ENCODE measurements at regions not wholly inside any gene's neighbourhood (a gene's known extent, or its start where the extent isn't known, plus 50 kb on each side); places are given as distances from the start of the nearest gene placed in this dataset.

DNA sequence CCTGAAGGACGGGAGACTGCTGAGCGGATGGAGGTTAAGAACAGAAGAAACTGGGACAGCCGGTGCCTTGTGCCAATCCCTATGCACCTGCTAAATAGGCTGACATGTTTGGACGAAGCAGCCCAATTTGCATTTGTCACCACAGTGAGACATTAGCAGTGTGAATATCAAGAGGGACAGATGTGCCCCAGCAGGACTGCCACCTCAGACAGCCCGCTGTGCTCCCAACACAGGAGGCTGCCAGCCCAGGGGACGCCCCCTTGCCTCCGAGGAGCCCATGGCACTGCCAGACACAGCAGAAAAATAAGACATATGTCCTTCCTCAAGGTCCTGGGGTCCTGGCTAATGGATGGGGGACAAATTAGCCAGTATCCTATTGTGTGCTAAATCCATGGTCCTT, 306.7 kb upstream of the POU3F3 start:
- H2AFZ ChIP-seq: no peak overlapping the region
- no peaks in the 10 kb centered on the region for H3K27me3 ChIP-seq (ENCODE audit: insufficient read depth)
- Mint-ChIP-seq H3K27me3 (ENCODE audit: insufficient read depth, low read depth, poor library complexity) (no peaks in the 10 kb centered on the region), H3K36me3 (ENCODE audit: low read depth) (no peaks in the 10 kb centered on the region), H3K9me3 (no peaks in the 10 kb centered on the region; the same call in 2 of the 3 replicates), H3K27ac (no peak overlapping the region), H3K4me3 (no peak overlapping the region), H3K4me1 (no peaks in the 10 kb centered on the region)
- no peak overlapping the region for H3K27ac ChIP-seq (ENCODE audit: low read depth)
- TF ChIP-seq POLR2AphosphoS5 (IDR thresholded peaks at IDR 0.05; ENCODE audit: low read depth) (no peak), ZNF331 (CRISPR knock-in tag; IDR thresholded peaks at IDR 0.05; ENCODE audit: low read depth) (no peak), EZH2phosphoT487 (IDR thresholded peaks at IDR 0.05; ENCODE audit: unreplicated experiment) (no peak), EZH2 (IDR thresholded peaks at IDR 0.05; ENCODE audit: low read depth, unreplicated experiment) (no peak), STAT1 (IDR thresholded peaks at IDR 0.05; ENCODE audit: unreplicated experiment) (no peak), CREB1 (CRISPR knock-in tag; IDR thresholded peaks at IDR 0.05; ENCODE audit: low read depth) (no peak)
- TF ChIP-seq, protein P1, sequence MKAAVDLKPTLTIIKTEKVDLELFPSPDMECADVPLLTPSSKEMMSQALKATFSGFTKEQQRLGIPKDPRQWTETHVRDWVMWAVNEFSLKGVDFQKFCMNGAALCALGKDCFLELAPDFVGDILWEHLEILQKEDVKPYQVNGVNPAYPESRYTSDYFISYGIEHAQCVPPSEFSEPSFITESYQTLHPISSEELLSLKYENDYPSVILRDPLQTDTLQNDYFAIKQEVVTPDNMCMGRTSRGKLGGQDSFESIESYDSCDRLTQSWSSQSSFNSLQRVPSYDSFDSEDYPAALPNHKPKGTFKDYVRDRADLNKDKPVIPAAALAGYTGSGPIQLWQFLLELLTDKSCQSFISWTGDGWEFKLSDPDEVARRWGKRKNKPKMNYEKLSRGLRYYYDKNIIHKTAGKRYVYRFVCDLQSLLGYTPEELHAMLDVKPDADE (IDR thresholded peaks at IDR 0.05): no peak
- TF ChIP-seq, protein P2, sequence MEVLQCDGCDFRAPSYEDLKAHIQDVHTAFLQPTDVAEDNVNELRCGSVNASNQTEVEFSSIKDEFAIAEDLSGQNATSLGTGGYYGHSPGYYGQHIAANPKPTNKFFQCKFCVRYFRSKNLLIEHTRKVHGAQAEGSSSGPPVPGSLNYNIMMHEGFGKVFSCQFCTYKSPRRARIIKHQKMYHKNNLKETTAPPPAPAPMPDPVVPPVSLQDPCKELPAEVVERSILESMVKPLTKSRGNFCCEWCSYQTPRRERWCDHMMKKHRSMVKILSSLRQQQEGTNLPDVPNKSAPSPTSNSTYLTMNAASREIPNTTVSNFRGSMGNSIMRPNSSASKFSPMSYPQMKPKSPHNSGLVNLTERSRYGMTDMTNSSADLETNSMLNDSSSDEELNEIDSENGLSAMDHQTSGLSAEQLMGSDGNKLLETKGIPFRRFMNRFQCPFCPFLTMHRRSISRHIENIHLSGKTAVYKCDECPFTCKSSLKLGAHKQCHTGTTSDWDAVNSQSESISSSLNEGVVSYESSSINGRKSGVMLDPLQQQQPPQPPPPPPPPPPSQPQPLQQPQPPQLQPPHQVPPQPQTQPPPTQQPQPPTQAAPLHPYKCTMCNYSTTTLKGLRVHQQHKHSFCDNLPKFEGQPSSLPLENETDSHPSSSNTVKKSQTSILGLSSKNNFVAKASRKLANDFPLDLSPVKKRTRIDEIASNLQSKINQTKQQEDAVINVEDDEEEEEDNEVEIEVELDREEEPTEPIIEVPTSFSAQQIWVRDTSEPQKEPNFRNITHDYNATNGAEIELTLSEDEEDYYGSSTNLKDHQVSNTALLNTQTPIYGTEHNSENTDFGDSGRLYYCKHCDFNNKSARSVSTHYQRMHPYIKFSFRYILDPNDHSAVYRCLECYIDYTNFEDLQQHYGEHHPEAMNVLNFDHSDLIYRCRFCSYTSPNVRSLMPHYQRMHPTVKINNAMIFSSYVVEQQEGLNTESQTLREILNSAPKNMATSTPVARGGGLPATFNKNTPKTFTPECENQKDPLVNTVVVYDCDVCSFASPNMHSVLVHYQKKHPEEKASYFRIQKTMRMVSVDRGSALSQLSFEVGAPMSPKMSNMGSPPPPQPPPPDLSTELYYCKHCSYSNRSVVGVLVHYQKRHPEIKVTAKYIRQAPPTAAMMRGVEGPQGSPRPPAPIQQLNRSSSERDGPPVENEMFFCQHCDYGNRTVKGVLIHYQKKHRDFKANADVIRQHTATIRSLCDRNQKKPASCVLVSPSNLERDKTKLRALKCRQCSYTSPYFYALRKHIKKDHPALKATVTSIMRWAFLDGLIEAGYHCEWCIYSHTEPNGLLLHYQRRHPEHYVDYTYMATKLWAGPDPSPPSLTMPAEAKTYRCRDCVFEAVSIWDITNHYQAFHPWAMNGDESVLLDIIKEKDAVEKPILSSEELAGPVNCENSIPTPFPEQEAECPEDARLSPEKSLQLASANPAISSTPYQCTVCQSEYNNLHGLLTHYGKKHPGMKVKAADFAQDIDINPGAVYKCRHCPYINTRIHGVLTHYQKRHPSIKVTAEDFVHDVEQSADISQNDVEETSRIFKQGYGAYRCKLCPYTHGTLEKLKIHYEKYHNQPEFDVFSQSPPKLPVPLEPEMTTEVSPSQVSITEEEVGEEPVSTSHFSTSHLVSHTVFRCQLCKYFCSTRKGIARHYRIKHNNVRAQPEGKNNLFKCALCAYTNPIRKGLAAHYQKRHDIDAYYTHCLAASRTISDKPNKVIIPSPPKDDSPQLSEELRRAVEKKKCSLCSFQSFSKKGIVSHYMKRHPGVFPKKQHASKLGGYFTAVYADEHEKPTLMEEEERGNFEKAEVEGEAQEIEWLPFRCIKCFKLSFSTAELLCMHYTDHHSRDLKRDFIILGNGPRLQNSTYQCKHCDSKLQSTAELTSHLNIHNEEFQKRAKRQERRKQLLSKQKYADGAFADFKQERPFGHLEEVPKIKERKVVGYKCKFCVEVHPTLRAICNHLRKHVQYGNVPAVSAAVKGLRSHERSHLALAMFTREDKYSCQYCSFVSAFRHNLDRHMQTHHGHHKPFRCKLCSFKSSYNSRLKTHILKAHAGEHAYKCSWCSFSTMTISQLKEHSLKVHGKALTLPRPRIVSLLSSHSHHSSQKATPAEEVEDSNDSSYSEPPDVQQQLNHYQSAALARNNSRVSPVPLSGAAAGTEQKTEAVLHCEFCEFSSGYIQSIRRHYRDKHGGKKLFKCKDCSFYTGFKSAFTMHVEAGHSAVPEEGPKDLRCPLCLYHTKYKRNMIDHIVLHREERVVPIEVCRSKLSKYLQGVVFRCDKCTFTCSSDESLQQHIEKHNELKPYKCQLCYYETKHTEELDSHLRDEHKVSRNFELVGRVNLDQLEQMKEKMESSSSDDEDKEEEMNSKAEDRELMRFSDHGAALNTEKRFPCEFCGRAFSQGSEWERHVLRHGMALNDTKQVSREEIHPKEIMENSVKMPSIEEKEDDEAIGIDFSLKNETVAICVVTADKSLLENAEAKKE (CRISPR knock-in tag; IDR thresholded peaks at IDR 0.05): no peak
- no peak for DNase-seq (ENCODE audit: low spot score)
- H3K9me2 ChIP-seq (ENCODE audit: insufficient read depth): peaks cover 8% of the 10 kb centered on the region; the same call in 1 of the 2 replicates
- no peaks in the 10 kb centered on the region for H4K20me1 ChIP-seq (replicated peaks; ENCODE audit: insufficient read depth)
- H3F3A ChIP-seq (replicated peaks; ENCODE audit: low read depth): no peaks in the 10 kb centered on the region
- H3K4me1 ChIP-seq (ENCODE audit: insufficient read depth): no peaks in the 10 kb centered on the region
- no peak overlapping the region for H3K4me2 ChIP-seq
- ATAC-seq: no peak
- no peaks in the 10 kb centered on the region for H3K79me2 ChIP-seq (replicated peaks; ENCODE audit: insufficient read depth)
- H3K36me3 ChIP-seq (ENCODE audit: insufficient read depth): no peaks in the 10 kb centered on the region
- no peak overlapping the region for H3K4me3 ChIP-seq
